ENCODE measurements at regions not wholly inside any gene's neighbourhood (a gene's known extent, or its start where the extent isn't known, plus 50 kb on each side); places are given as distances from the start of the nearest gene placed in this dataset.

DNA sequence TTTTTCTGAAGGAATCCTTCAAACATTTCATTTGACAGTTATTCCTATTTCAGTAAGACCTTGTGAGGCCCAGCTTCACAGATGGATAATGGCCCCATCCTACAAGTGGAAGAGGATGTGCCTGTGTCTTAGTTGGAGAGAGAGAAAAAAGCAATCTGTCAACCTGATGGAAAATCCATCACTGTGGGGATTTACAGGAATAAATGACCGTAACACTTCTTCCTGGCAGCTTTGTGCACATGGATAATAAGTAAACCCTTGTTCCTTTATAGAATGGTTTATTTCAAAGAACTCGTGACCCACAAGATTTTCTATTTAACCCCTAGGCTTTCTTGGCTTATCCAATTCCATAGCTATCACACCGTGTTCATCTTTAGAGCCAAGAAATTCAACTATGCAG lies 121.4 kb upstream of the PCED1B start:
- H3K27me3 Mint-ChIP-seq: peaks cover 4 to 9% of the 10 kb centered on the region in 2 donors
- POLR2A ChIA-PET: no interaction called here
- no peaks in the 10 kb centered on the region for H3K9me3 Mint-ChIP-seq
- no peak for DNase-seq
- H3K36me3 Mint-ChIP-seq: no peaks in the 10 kb centered on the region
- no peak overlapping the region for H3K27ac Mint-ChIP-seq
- WGBS (ENCODE audit: insufficient coverage): no CpG with 5 or more reads among the region's 3 CpGs
- no peak for ATAC-seq (replicated peaks in 1 of 4)
- Histone ChIP-seq H3K27me3 (replicated peaks in 1 of 2; ENCODE audit: control insufficient read depth in 2 of 2, extremely low read depth in 1 of 2, insufficient read depth in 2 of 2, low read length in 1 of 2) (no peaks in the 10 kb centered on the region), H3K27ac (ENCODE audit: low read length) (no peak overlapping the region), H3K4me3 (ENCODE audit: control insufficient read depth in 1 of 2, extremely low read depth in 1 of 2, low read length in 1 of 2) (no peak overlapping the region), H3K9me3 (no peaks in the 10 kb centered on the region), H3K4me1 (ENCODE audit: control insufficient read depth in 1 of 2, extremely low read depth in 1 of 2, insufficient read depth in 2 of 2, low read length in 2 of 2) (no peaks in the 10 kb centered on the region), H3K36me3 (ENCODE audit: control insufficient read depth in 2 of 2, extremely low read depth in 1 of 2, insufficient read depth in 1 of 2, low read length in 1 of 2) (no peaks in the 10 kb centered on the region)
- no peaks in the 10 kb centered on the region for H3K4me1 Mint-ChIP-seq
- CTCF ChIA-PET: no interaction called here
- no peak overlapping the region for H3K4me3 Mint-ChIP-seq

DNA sequence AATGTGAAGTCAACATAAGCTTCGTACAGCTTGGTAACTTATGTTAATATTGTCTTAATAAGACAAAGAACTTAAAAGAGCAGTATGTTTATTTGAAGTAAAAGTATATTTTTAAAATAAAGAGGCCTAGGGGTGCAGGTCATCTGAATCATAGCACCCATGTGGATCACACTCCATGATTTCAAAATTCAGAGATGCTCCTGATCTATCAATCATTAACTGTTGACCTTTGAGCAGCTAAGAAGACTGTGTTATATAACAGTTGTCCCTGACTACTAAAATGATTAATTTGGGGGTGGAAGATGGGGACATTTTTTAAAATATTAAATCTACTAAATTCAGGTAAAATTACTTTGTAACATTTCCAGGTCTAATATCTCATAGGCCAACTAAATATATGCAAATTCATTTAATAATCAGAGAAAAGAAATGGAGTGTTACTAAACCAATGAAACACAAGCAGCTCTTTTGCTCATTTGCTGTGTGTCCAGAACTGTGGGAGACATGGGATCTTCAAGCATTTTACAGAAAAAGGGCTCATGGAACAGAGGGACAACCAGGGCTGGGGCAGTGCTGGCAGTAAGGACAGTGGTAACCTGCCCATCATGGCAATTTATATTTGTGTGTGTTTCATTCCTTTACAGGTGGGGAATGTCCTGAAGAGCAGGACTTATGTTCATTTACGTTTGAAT lies 120.7 kb upstream of the PCED1B start:
- DNase-seq (no peak), ATAC-seq (replicated peaks in 1 of 4) (no peak)
- H3K4me3 Mint-ChIP-seq: no peak overlapping the region
- H3K27ac Mint-ChIP-seq: no peak overlapping the region
- H3K4me1 Mint-ChIP-seq: no peaks in the 10 kb centered on the region
- Histone ChIP-seq H3K4me3 (ENCODE audit: control insufficient read depth in 1 of 2, extremely low read depth in 1 of 2, low read length in 1 of 2) (no peak overlapping the region), H3K9me3 (no peaks in the 10 kb centered on the region), H3K27ac (ENCODE audit: low read length) (no peak overlapping the region), H3K4me1 (ENCODE audit: control insufficient read depth in 1 of 2, extremely low read depth in 1 of 2, insufficient read depth in 2 of 2, low read length in 2 of 2) (no peaks in the 10 kb centered on the region), H3K36me3 (ENCODE audit: control insufficient read depth in 2 of 2, extremely low read depth in 1 of 2, insufficient read depth in 1 of 2, low read length in 1 of 2) (no peaks in the 10 kb centered on the region), H3K27me3 (replicated peaks in 1 of 2; ENCODE audit: control insufficient read depth in 2 of 2, extremely low read depth in 1 of 2, insufficient read depth in 2 of 2, low read length in 1 of 2) (no peaks in the 10 kb centered on the region)
- POLR2A ChIA-PET: no interaction called here
- no peaks in the 10 kb centered on the region for H3K36me3 Mint-ChIP-seq
- no CpG with 5 or more reads among the region's 2 CpGs for WGBS (ENCODE audit: insufficient coverage)
- H3K9me3 Mint-ChIP-seq: no peaks in the 10 kb centered on the region
- CTCF ChIA-PET: no interaction called here
- peaks cover 2 to 6% of the 10 kb centered on the region in 2 donors for H3K27me3 Mint-ChIP-seq

DNA sequence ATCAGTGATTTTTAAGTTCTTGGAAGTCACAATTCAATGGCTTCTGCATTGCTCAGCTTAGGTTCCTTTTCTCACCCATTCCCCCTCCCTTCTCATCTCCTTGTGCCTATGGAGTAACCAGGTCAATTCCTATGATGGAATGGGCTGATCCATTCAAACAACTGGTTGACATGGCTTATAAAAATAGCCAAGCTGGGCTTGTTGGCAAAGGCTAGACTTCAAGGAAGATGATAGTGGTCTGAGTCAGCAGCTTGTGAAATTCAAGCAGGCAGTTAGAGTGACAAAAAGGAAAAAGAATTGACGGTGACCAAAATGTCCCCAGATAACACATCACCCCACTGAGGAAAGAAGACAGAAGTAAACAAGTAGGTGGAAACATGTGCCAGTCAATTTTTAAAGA lies 119.9 kb upstream of the PCED1B start:
- no peaks in the 10 kb centered on the region for H3K36me3 Mint-ChIP-seq
- ATAC-seq (replicated peaks in 1 of 4) (no peak), DNase-seq (no peak)
- H3K4me3 ChIP-seq (ENCODE audit: control insufficient read depth in 1 of 2, extremely low read depth in 1 of 2, low read length in 1 of 2): no peak overlapping the region
- H3K27ac ChIP-seq (ENCODE audit: low read length): no peak overlapping the region
- ChIA-PET POLR2A (no interaction called here), CTCF (no interaction called here)
- no peak overlapping the region for H3K27ac Mint-ChIP-seq
- peaks cover 2 to 6% of the 10 kb centered on the region in 2 donors for H3K27me3 Mint-ChIP-seq
- no CpG with 5 or more reads among the region's 1 CpG for WGBS (ENCODE audit: insufficient coverage)
- no peaks in the 10 kb centered on the region for H3K9me3 ChIP-seq
- no peaks in the 10 kb centered on the region for H3K4me1 Mint-ChIP-seq
- no peaks in the 10 kb centered on the region for H3K4me1 ChIP-seq (ENCODE audit: control insufficient read depth in 1 of 2, extremely low read depth in 1 of 2, insufficient read depth in 2 of 2, low read length in 2 of 2)
- no peak overlapping the region for H3K4me3 Mint-ChIP-seq
- H3K9me3 Mint-ChIP-seq: no peaks in the 10 kb centered on the region
- peaks cover 0 to 2% of the 10 kb centered on the region in 2 experiments for H3K27me3 ChIP-seq (replicated peaks in 1 of 2; ENCODE audit: control insufficient read depth in 2 of 2, extremely low read depth in 1 of 2, insufficient read depth in 2 of 2, low read length in 1 of 2)
- no peaks in the 10 kb centered on the region for H3K36me3 ChIP-seq (ENCODE audit: control insufficient read depth in 2 of 2, extremely low read depth in 1 of 2, insufficient read depth in 1 of 2, low read length in 1 of 2)

DNA sequence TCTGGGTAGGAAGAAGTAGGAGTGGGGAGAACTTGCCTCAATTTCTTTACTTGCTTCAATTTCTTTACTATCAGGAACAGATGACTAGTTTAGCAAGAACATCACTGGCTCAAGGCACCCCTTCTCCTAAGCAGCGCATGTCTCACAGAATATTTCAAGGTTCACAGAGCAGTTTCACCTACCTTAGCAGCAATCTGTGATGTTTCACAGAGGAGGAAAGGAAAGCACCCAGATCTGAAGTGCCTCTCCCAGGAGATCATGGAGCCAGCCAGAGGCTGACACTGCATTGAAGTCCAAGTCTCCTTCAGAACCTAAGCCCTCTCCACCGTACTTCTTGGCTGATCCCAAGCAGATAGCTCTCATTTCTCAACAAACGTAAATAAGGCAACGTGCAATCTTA lies 118.7 kb upstream of the PCED1B start:
- no peak overlapping the region for H3K27ac ChIP-seq (ENCODE audit: low read length)
- no peak overlapping the region for H3K4me3 Mint-ChIP-seq
- 88% methylated on average over 1 of the region's 4 CpGs for WGBS (ENCODE audit: insufficient coverage)
- H3K9me3 ChIP-seq: no peaks in the 10 kb centered on the region
- peaks cover 1 to 3% of the 10 kb centered on the region in 2 donors for H3K27me3 Mint-ChIP-seq
- H3K36me3 Mint-ChIP-seq: no peaks in the 10 kb centered on the region
- no peaks in the 10 kb centered on the region for H3K4me1 Mint-ChIP-seq
- no peaks in the 10 kb centered on the region for H3K4me1 ChIP-seq (ENCODE audit: control insufficient read depth in 1 of 2, extremely low read depth in 1 of 2, insufficient read depth in 2 of 2, low read length in 2 of 2)
- no peaks in the 10 kb centered on the region for H3K9me3 Mint-ChIP-seq
- POLR2A ChIA-PET: no interaction called here
- no peak overlapping the region for H3K27ac Mint-ChIP-seq
- no peak overlapping the region for H3K4me3 ChIP-seq (ENCODE audit: control insufficient read depth in 1 of 2, extremely low read depth in 1 of 2, low read length in 1 of 2)
- CTCF ChIA-PET: no interaction called here
- no peak for ATAC-seq (replicated peaks in 1 of 4)
- H3K36me3 ChIP-seq (ENCODE audit: control insufficient read depth in 2 of 2, extremely low read depth in 1 of 2, insufficient read depth in 1 of 2, low read length in 1 of 2): no peaks in the 10 kb centered on the region
- H3K27me3 ChIP-seq (replicated peaks in 1 of 2; ENCODE audit: control insufficient read depth in 2 of 2, extremely low read depth in 1 of 2, insufficient read depth in 2 of 2, low read length in 1 of 2): peaks cover 0 to 5% of the 10 kb centered on the region in 2 experiments
- no peak for DNase-seq

DNA sequence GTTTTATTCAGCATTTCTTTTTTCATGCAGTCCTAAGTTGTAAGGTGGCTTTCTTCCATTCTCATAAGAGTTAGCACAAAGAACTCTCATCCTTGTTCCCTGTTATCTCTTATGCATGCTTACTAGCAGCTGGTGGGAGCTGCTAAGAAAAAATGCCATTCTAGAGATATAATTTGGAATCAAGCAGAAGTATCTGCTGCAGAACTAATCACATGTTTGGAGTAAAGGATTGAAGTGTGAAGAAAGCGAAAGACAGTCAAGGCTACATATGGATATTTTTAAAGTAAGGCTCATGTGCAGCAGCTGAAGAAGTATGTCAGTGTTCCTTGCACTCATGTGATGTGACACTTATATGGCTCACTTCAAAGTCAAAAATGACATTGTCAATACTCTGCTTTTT lies 116.2 kb upstream of the PCED1B start:
- no peaks in the 10 kb centered on the region for H3K4me1 ChIP-seq (ENCODE audit: control insufficient read depth in 1 of 2, extremely low read depth in 1 of 2, insufficient read depth in 2 of 2, low read length in 2 of 2)
- ChIA-PET CTCF (no interaction called here), POLR2A (no interaction called here)
- DNase-seq: no peak
- no peaks in the 10 kb centered on the region for H3K36me3 ChIP-seq (ENCODE audit: control insufficient read depth in 2 of 2, extremely low read depth in 1 of 2, insufficient read depth in 1 of 2, low read length in 1 of 2)
- no peaks in the 10 kb centered on the region for H3K9me3 ChIP-seq
- Mint-ChIP-seq H3K36me3 (no peaks in the 10 kb centered on the region), H3K27me3 (peaks cover 3 to 10% of the 10 kb centered on the region in 2 donors), H3K4me1 (no peaks in the 10 kb centered on the region), H3K4me3 (no peak overlapping the region), H3K27ac (no peak overlapping the region), H3K9me3 (no peaks in the 10 kb centered on the region)
- peaks cover 0 to 5% of the 10 kb centered on the region in 2 experiments for H3K27me3 ChIP-seq (replicated peaks in 1 of 2; ENCODE audit: control insufficient read depth in 2 of 2, extremely low read depth in 1 of 2, insufficient read depth in 2 of 2, low read length in 1 of 2)
- ATAC-seq (replicated peaks in 1 of 4): no peak
- 82% methylated on average over 1 of the region's 1 CpG for WGBS (ENCODE audit: insufficient coverage)
- no peak overlapping the region for H3K27ac ChIP-seq (ENCODE audit: low read length)
- no peak overlapping the region for H3K4me3 ChIP-seq (ENCODE audit: control insufficient read depth in 1 of 2, extremely low read depth in 1 of 2, low read length in 1 of 2)

DNA sequence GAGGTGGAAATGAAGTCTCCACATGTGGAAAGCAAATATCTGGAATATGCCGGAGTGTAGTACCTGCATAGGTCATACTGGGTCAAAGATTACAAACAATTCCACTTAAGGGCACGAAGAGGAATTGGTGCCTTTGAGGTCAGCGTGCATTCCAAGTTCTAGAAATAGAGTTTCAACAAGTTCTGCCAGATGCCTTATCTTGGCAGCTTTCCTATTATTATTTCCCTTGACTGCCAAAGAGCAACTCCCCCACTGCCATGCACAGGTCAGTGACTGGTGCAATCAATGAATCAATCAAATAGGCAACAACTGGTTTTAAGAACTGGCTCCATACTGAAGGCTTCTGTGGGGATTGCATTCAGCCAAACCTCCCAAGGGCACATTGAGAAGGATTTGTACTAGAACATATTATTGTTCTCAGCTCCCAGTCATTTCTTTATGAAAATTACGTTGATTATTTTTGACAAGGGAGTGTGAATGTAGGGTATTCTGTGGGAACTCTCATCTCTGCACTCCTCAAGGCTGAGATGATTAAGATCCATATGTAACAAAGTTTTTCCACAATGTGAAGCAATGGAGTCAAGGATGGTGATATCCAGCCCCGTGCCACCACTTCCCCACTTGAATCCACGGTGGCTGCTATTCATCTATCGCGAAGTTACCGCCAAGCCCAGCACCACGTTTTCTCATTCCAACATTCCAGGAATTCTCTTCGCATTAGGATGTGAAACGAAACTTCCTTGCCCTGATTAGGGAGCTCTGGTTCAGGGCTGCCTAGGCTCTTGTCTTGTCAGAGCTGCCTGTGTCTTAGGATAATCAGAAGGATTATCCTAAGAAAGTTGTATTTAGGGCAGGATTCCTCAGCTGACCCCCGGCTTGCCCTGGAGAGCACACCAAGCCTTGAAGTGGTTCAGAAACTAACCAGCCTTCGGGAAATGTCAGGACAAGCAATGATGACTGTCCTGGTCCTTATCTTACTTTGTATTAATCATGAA lies 115.1 kb upstream of the PCED1B start:
- ChIA-PET CTCF (no interaction called here), POLR2A (no interaction called here)
- 71% methylated on average over 10 of the region's 14 CpGs for WGBS (ENCODE audit: insufficient coverage)
- Mint-ChIP-seq H3K27me3 (peaks cover 3 to 10% of the 10 kb centered on the region in 2 donors), H3K4me1 (no peaks in the 10 kb centered on the region), H3K4me3 (no peak overlapping the region), H3K36me3 (no peaks in the 10 kb centered on the region), H3K27ac (no peak overlapping the region), H3K9me3 (no peaks in the 10 kb centered on the region)
- DNase-seq (no peak), ATAC-seq (replicated peaks in 1 of 4) (no peak)
- Histone ChIP-seq H3K27me3 (replicated peaks in 1 of 2; ENCODE audit: control insufficient read depth in 2 of 2, extremely low read depth in 1 of 2, insufficient read depth in 2 of 2, low read length in 1 of 2) (peaks cover 0 to 5% of the 10 kb centered on the region in 2 experiments), H3K27ac (ENCODE audit: low read length) (no peak overlapping the region), H3K36me3 (ENCODE audit: control insufficient read depth in 2 of 2, extremely low read depth in 1 of 2, insufficient read depth in 1 of 2, low read length in 1 of 2) (no peaks in the 10 kb centered on the region), H3K9me3 (no peaks in the 10 kb centered on the region), H3K4me3 (ENCODE audit: control insufficient read depth in 1 of 2, extremely low read depth in 1 of 2, low read length in 1 of 2) (no peak overlapping the region), H3K4me1 (ENCODE audit: control insufficient read depth in 1 of 2, extremely low read depth in 1 of 2, insufficient read depth in 2 of 2, low read length in 2 of 2) (no peaks in the 10 kb centered on the region)

Data from T-cell (primary cell).